Activated naive CD8-positive, alpha-beta T cell treated with anti-CD3 and anti-CD28 coated beads, Interleukin-2, amount 50 U/mL, for 24 hours (primary cell): ENCODE measurements at regions not wholly inside any gene's neighbourhood (a gene's known extent, or its start where the extent isn't known, plus 50 kb on each side); places are given as distances from the start of the nearest gene placed in this dataset.
"Not testable (repeated sequence)": the region's sequence is repeated elsewhere in the genome, so short reads cannot be mapped to it uniquely, and the experiment has no call there.

Experiments
- ATAC-seq: fragments of 150-1000 bp; cut with Tn5 transposase; one replicate; pipeline ENCODE4 v1.10.0; 2021
- DNase-seq: peaks from one replicate; pipeline ENCODE4 v3.0.0; 2021
- H3K27ac Mint-ChIP-seq: one replicate; pipeline ENCODE4 v1.8.0; 2021; ENCODE audit warnings: mild to moderate bottlenecking, mixed read lengths
- H3K27me3 Mint-ChIP-seq: one replicate; pipeline ENCODE4 v1.8.0; 2021; ENCODE audit warnings: mixed read lengths
- H3K36me3 Mint-ChIP-seq: one replicate; pipeline ENCODE4 v1.8.0; 2021; ENCODE audit warnings: low read depth, mixed read lengths
- H3K4me1 Mint-ChIP-seq: one replicate; pipeline ENCODE4 v1.8.0; 2021; ENCODE audit warnings: mixed read lengths
- H3K4me3 Mint-ChIP-seq: one replicate; pipeline ENCODE4 v1.8.0; 2021; ENCODE audit warnings: mild to moderate bottlenecking, moderate library complexity, mixed read lengths
- H3K9me3 Mint-ChIP-seq: one replicate; pipeline ENCODE4 v1.8.0; 2021; ENCODE audit warnings: mixed read lengths

DNA sequence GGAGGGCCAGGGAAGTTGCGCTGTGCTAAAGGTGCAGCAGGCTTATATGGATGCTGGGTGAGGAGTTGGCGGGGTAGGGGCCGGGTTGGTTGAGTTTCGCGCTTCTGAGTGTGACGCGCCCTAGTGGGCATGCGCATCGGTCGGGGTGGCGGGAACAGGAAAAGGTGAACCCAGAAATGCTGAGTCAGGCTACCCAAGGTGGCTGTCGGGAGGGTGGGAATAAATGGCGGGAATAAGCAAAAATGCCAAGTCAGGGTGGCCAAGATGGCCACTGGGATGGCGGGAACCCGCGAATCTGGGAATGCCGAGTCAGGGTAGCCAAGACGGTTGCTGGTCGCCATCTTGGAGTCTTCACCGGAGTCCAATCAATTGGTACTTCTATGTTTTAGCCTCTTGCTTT lies 580.0 kb downstream of the SUCLG1 start:
- Mint-ChIP-seq H3K27me3 (no peaks in the 10 kb centered on the region), H3K27ac (no peak overlapping the region), H3K4me3 (no peak overlapping the region), H3K9me3 (peaks cover 21% of the 10 kb centered on the region), H3K36me3 (no peaks in the 10 kb centered on the region), H3K4me1 (no peaks in the 10 kb centered on the region)
- no peak for DNase-seq
- ATAC-seq, result no peak

DNA sequence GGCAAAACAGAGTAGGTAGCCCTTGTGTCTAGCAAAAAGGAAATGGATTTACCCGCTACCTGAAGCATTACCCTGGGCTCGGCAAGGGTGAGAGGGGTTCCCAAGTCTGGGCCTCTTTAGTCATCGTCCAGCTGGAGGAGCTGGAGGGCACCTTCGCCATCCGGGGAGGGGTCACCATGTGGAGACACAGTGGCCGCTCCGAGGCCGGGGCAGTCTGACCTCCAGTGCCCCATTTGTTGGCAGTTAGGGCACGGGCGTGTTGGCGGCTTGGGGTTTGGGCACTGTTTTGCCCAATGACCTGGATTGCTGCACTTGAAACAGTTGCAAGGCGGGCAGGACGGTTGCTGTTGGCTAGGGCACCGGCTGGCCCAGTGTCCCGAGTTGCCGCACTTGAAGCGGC lies 581.8 kb downstream of the SUCLG1 start:
- not testable (repeated sequence) for H3K4me3 Mint-ChIP-seq, ATAC-seq, H3K27ac Mint-ChIP-seq, H3K36me3 Mint-ChIP-seq, H3K27me3 Mint-ChIP-seq, DNase-seq, H3K4me1 Mint-ChIP-seq
- peaks cover 34% of the 10 kb centered on the region for H3K9me3 Mint-ChIP-seq

DNA sequence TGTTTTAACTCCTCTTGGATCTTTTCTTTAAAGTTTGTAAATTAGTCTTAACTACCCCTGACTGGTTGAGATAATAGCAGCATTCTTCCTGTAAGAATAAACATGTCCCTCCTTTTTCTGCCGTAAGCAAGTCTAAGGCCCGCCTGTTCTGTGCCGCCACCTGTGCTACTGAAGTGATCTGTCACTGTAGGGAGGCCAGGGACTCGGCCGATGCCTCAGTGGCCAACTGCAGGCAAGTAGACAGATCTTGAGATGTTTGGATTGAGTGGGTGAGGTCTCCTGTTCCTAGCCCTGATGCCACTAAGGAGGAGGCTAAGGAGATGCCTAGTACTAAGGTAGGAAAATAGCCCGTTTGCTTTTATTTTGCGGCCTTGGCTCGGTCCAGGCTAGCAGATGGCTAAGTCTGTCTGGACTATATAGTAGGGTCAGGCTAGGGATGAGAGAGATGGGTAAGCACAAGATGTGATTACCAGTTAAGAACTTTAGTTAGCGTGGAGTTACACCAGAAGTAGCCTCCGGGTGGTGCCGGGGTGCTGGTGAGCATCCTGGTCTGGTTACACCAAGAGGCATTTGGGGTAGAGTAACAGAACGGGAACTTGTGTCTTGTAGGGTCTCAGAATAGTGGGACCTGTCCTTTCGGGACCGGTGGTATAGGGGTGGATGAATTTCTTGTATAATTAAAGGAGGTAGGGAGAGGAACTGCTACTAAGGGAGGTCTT lies 584.2 kb downstream of the SUCLG1 start:
- Mint-ChIP-seq H3K27me3 (no peaks in the 10 kb centered on the region), H3K36me3 (no peaks in the 10 kb centered on the region), H3K4me3 (no peak overlapping the region), H3K27ac (no peak overlapping the region), H3K9me3 (peaks cover 34% of the 10 kb centered on the region), H3K4me1 (no peaks in the 10 kb centered on the region)
- DNase-seq (no peak), ATAC-seq (no peak)

DNA sequence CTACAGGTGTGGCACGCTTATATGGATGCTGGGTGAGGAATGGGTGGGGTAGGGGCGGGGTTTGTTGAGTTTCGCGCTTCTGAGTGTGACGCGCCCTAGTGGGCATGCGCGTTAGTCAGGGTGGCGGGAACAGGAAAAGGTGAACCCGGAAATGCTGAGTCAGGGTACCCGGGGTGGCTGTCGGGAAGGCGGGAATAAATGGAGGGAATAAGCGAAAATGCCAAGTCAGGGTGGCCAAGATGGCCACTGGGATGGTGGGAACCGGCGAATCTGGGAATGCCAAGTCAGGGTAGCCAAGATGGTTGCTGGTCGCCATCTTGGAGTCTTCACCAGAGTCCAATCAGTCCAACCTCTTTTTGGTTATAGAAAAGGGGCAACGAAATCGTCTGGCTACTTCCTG lies 585.0 kb downstream of the SUCLG1 start:
- H3K27ac Mint-ChIP-seq, result no peak overlapping the region
- ATAC-seq, result no peak

DNA sequence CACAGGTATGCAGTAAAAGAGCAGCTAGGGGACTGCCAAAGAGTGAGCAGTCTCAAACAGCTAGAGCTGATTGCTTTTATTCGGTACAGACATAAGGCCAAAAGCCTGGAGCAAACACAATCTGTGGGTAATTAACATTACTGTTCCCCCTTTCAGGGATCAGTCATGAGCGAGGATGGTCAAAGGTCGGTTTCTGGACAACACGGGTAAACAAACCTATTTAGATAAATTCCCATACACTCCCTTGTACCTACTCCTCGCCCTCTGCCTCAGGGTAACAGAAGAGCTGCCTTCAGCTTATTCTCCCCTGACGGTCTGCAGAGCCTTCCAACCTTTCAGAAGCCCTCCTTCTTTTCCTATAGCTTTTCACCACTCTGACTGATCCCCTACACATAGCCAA lies 586.0 kb downstream of the SUCLG1 start:
- no peak overlapping the region for H3K4me3 Mint-ChIP-seq
- no peak overlapping the region for H3K27ac Mint-ChIP-seq
- H3K9me3 Mint-ChIP-seq, result peaks cover 28% of the 10 kb centered on the region
- no peak for DNase-seq
- no peak for ATAC-seq
- H3K27me3 Mint-ChIP-seq, result no peaks in the 10 kb centered on the region
- H3K36me3 Mint-ChIP-seq, result no peaks in the 10 kb centered on the region
- H3K4me1 Mint-ChIP-seq, result no peaks in the 10 kb centered on the region

More for the DNA sequence above, 585.0 kb downstream of the SUCLG1 start:
- no peak for DNase-seq
- Mint-ChIP-seq H3K36me3 (no peaks in the 10 kb centered on the region), H3K27me3 (no peaks in the 10 kb centered on the region), H3K4me3 (no peak overlapping the region), H3K4me1 (no peaks in the 10 kb centered on the region), H3K9me3 (peaks cover 34% of the 10 kb centered on the region)

DNA sequence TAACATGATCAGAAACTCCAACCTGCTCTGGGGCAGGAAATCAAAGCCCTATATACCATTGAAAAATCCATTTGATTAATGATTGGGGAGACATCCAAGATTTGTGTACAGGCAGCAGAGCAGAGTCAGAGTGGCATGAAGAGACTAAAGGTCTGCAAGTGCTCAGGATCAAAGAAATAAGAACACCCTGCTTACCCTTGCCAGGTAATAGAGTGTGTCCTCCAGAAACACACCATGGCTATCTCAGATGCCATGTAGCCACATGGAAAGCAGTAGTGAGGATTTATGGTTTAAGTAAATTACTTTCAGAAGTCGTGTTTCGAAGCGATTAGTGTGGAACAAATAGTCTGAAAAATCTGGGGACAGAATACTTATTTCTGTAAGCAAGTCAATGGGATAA lies 592.9 kb downstream of the SUCLG1 start:
- Mint-ChIP-seq H3K9me3 (no peaks in the 10 kb centered on the region), H3K27ac (no peak overlapping the region), H3K36me3 (no peaks in the 10 kb centered on the region), H3K4me1 (no peaks in the 10 kb centered on the region), H3K27me3 (no peaks in the 10 kb centered on the region), H3K4me3 (no peak overlapping the region)
- ATAC-seq (no peak), DNase-seq (no peak)

DNA sequence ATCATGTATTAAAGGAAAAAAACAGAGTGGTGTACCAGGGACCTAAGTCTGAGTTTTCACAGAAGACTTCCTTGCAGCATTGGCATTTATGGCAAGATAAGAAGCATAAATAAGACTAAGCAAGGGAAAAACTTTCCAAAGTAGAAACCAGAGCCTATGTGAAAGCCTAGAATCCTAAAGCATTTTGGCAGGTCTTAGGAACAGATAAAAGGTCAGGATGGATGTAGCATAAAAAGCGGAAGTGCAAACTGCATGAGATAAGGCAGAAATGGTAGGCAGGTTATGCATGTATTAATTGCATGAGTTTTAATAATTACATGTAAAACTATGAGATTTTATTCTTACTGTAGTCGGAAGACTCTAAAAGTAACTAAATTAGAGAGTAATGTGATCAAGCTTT lies 596.5 kb downstream of the SUCLG1 start:
- Mint-ChIP-seq H3K27me3 (no peaks in the 10 kb centered on the region), H3K9me3 (no peaks in the 10 kb centered on the region), H3K36me3 (no peaks in the 10 kb centered on the region), H3K4me1 (no peaks in the 10 kb centered on the region), H3K4me3 (no peak overlapping the region), H3K27ac (no peak overlapping the region)
- ATAC-seq (no peak), DNase-seq (no peak)

DNA sequence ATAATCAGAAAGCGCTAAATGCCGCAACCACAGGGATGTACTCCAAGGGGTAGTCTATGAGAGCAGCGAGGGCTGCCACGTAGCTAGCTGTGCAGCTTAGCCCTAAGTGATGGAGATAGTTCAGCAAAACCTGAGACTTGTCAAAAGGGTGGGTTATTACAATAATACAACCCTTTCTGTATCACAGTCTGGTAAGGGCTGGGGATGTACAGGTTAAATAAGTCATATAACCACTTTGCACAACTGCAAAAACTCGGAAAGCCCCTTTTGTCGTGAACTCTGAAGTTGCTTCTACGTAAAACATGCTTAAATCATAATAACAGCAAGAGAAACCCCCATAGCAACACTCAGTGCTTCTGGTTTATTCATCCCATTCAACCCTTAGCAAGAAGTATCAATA lies 598.8 kb downstream of the SUCLG1 start:
- Mint-ChIP-seq H3K27me3 (no peaks in the 10 kb centered on the region), H3K9me3 (no peaks in the 10 kb centered on the region), H3K36me3 (no peaks in the 10 kb centered on the region), H3K4me1 (no peaks in the 10 kb centered on the region), H3K4me3 (no peak overlapping the region), H3K27ac (no peak overlapping the region)
- DNase-seq, result no peak
- no peak for ATAC-seq

DNA sequence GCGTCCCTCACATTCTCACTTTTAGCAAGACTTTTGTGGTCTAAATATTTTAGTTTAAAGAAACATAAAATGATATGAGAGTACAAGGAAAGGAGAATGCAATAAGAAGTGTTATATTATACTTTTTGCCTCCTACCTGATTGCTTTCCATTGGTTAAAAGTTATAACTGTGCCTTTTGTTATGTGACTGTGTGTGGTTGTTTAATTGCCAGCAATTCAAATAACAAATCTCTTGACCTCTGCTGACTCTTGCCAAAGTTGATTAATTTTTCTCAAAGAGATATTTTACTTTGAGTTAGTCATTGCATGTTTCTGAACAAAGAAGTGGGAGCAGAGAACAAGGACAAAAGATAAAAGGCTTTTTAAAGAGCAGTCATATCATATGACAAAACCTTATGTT lies 599.5 kb downstream of the SUCLG1 start:
- no peaks in the 10 kb centered on the region for H3K9me3 Mint-ChIP-seq

DNA sequence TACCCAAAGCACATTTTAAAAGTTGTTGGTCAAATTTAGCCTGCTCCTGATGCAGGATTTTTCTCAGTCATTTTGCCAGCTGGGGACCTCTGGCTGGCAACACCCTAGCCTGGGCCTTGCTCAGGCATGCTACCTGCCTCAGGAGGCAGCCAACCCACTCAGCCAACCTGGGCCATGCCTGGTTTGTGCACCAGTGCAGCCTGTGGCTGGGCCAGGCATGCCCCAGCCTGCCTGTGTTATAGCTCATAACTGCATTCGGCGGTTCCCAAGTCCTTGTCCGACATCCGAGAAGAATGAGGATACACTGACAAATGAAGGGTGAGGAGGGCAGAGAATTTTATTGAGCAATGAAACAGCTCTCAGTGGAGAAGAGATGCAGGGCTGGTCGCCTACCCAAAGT lies 608.0 kb downstream of the SUCLG1 start:
- DNase-seq, result no peak
- peaks cover 2% of the 10 kb centered on the region for H3K36me3 Mint-ChIP-seq
- no peaks in the 10 kb centered on the region for H3K4me1 Mint-ChIP-seq
- H3K27me3 Mint-ChIP-seq, result no peaks in the 10 kb centered on the region
- H3K27ac Mint-ChIP-seq, result no peak overlapping the region
- ATAC-seq, result no peak
- no peak overlapping the region for H3K4me3 Mint-ChIP-seq
- H3K9me3 Mint-ChIP-seq, result peaks cover 4% of the 10 kb centered on the region

More for the DNA sequence above, 599.5 kb downstream of the SUCLG1 start:
- DNase-seq (no peak), ATAC-seq (no peak)
- no peaks in the 10 kb centered on the region for H3K36me3 Mint-ChIP-seq
- no peak overlapping the region for H3K4me3 Mint-ChIP-seq
- H3K4me1 Mint-ChIP-seq, result no peaks in the 10 kb centered on the region
- H3K27me3 Mint-ChIP-seq, result no peaks in the 10 kb centered on the region
- no peak overlapping the region for H3K27ac Mint-ChIP-seq

DNA sequence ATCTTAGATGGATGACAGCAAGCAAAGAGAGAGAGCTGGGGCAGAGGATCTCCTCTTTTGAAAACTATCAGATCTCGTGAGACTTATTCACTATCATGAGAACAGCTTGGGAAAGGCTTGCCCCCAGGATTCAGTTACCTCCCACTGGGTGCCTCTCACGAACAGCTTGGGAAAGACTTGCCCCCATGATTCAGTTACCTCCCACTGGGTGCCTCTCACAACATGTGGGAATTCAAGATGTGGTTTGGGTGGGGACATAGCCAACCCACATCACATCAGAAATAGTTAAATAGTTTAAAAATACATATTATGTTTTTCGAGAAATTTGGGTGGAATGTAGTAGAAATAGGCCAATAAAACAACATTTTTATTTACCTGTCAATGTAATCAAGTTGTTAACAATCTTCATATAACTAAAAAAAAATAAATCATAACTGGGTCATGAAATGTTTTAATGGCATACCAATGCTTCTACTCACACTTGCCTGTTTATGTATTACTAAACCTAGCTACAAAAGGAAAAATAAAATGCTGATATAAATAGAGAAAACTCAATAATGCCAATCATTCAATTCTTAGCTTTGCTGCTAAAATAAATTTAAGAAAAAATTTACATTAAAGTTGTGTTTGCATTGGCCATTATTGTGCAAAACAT lies 608.9 kb downstream of the SUCLG1 start:
- Mint-ChIP-seq H3K4me1 (no peaks in the 10 kb centered on the region), H3K4me3 (no peak overlapping the region), H3K36me3 (peaks cover 2% of the 10 kb centered on the region), H3K9me3 (peaks cover 4% of the 10 kb centered on the region), H3K27me3 (no peaks in the 10 kb centered on the region), H3K27ac (no peak overlapping the region)
- no peak for ATAC-seq
- no peak for DNase-seq

DNA sequence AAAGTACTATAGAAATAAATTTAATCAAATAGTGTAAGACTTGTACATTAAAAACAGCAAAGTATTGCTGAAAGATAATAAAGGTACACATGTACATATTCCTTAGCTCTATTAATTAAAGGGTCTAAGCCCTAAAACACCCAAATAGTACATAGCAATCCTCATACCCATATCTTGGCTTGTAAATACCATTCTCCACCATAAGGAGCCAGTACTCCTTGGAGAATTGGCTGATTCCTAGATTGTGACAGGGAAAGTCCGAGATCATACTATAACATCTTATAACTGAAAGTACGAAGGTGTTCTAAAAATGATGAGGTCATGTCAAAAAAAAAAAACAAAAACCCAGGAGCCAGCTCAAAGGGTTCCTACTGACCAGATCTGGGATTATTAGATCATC lies 614.6 kb downstream of the SUCLG1 start:
- DNase-seq, result no peak
- Mint-ChIP-seq H3K4me3 (no peak overlapping the region), H3K4me1 (no peaks in the 10 kb centered on the region), H3K9me3 (no peaks in the 10 kb centered on the region), H3K36me3 (no peaks in the 10 kb centered on the region), H3K27me3 (no peaks in the 10 kb centered on the region), H3K27ac (no peak overlapping the region)
- ATAC-seq, result no peak

DNA sequence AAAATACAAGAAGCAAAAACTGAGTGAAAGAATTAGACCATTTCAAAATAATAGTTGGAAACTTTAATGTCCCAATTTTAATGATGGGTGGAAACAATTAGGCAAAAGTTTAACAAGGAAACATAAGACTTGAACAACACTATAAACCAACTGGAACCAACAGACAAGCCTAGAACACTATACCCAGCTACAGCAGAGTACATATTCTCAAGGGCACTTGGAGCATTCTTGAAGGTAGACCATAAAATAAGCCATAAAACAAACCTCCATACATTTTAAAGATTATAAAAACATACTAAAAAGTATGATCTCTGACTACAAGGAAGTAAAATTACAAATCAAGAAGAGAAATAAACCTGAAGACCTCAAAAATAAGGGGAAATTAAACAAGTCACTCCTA lies 616.7 kb downstream of the SUCLG1 start:
- DNase-seq (no peak), ATAC-seq (no peak)
- no peak overlapping the region for H3K4me3 Mint-ChIP-seq
- H3K4me1 Mint-ChIP-seq, result no peaks in the 10 kb centered on the region
- H3K9me3 Mint-ChIP-seq, result no peaks in the 10 kb centered on the region
- H3K27me3 Mint-ChIP-seq, result no peaks in the 10 kb centered on the region
- H3K27ac Mint-ChIP-seq, result no peak overlapping the region
- no peaks in the 10 kb centered on the region for H3K36me3 Mint-ChIP-seq

DNA sequence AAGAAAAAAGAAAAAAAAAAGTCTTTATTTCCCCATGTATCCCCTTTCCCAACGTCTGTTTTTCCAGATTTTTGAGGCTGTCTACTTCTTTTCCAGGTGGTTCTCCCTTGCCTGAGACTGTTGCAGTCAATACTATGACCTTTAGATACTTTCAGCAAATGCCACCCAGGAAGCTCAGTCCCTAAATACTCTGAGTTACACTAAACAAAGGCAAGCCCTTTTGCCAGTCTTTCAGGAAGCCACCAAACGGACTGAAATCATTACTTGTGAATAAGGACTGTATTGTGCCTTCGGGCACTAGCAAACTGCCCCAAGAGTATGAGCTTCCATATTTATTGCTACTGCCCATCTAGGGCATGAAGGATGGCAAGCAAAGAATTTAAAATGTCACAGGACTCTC lies 621.3 kb downstream of the SUCLG1 start:
- H3K27ac Mint-ChIP-seq, result no peak overlapping the region

DNA sequence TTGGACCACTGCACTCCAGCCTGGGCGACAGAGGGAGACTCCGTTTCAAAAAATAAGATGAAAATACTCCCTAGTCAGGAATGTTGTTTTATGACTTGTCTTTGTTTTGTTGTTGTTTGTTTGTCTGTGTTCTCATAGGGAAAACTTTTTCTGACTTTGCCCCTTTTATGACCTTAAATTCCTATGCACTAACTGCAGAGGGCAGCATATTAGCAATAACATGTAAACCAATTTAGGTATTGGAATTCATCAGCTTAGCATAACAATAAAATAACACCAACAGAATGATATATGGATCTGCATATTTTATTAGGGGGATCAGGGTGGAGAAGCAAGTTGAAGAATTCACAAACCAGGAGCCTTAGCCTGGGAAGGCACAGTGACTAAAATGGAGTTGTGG lies 631.5 kb downstream of the SUCLG1 start:
- DNase-seq (no peak), ATAC-seq (no peak)
- Mint-ChIP-seq H3K4me3 (no peak overlapping the region), H3K9me3 (no peaks in the 10 kb centered on the region), H3K4me1 (no peaks in the 10 kb centered on the region), H3K27ac (no peak overlapping the region), H3K36me3 (no peaks in the 10 kb centered on the region), H3K27me3 (no peaks in the 10 kb centered on the region)

More for the DNA sequence above, 621.3 kb downstream of the SUCLG1 start:
- no peak overlapping the region for H3K4me3 Mint-ChIP-seq
- H3K9me3 Mint-ChIP-seq, result no peaks in the 10 kb centered on the region
- ATAC-seq (no peak), DNase-seq (no peak)
- H3K27me3 Mint-ChIP-seq, result no peaks in the 10 kb centered on the region
- H3K4me1 Mint-ChIP-seq, result no peaks in the 10 kb centered on the region
- H3K36me3 Mint-ChIP-seq, result no peaks in the 10 kb centered on the region
